ENCODE measurements at regions not wholly inside any gene's neighbourhood (a gene's known extent, or its start where the extent isn't known, plus 50 kb on each side); places are given as distances from the start of the nearest gene placed in this dataset.

DNA sequence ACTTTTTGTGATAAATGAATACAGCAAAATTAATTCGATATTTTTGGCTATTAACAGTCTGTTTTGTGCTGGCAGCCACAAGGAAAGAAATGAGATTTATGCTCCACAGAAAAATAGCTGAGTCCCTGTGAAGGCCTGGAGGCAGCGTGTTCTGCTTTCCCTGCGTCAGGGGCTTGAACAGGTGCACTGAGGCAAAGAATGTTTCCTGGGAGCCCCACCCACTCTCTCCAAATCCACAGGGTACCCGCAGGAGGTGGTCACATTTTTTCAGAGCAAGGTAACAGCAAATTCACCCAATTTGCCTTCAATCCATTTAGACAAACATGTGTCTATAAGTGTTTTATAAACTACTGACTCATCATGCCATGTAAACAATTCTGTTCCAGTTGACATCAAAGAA lies 308.1 kb downstream of the TCERG1L start:
- TF ChIP-seq, protein P1, sequence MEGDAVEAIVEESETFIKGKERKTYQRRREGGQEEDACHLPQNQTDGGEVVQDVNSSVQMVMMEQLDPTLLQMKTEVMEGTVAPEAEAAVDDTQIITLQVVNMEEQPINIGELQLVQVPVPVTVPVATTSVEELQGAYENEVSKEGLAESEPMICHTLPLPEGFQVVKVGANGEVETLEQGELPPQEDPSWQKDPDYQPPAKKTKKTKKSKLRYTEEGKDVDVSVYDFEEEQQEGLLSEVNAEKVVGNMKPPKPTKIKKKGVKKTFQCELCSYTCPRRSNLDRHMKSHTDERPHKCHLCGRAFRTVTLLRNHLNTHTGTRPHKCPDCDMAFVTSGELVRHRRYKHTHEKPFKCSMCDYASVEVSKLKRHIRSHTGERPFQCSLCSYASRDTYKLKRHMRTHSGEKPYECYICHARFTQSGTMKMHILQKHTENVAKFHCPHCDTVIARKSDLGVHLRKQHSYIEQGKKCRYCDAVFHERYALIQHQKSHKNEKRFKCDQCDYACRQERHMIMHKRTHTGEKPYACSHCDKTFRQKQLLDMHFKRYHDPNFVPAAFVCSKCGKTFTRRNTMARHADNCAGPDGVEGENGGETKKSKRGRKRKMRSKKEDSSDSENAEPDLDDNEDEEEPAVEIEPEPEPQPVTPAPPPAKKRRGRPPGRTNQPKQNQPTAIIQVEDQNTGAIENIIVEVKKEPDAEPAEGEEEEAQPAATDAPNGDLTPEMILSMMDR (IDR thresholded peaks at IDR 0.05; ENCODE audit: extremely low read depth, missing control alignments) = no peak
- DNase-seq (ENCODE audit: low spot score) = no peak

DNA sequence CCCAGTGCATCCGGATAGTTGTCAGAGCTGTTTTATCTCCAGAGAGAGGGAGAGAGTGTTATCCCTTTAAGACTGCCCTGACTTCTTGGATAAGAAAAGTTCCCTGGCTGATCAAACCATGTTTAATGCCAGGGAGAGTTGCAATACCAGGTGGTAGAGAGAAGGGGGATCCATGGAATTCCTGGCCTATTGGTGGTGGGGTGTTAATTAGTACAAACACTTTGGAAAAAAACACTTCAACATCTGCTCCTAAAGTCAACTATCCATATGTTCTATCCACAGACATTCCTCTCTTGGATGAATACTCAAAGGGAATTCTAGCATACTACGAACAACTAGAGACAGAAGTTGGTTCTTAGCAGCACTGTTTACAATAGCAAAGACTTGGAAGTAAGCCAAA lies 307.2 kb downstream of the TCERG1L start:
- no peak for DNase-seq (ENCODE audit: low spot score)
- TF ChIP-seq, protein P1 (IDR thresholded peaks at IDR 0.05; ENCODE audit: extremely low read depth, missing control alignments) = no peak

DNA sequence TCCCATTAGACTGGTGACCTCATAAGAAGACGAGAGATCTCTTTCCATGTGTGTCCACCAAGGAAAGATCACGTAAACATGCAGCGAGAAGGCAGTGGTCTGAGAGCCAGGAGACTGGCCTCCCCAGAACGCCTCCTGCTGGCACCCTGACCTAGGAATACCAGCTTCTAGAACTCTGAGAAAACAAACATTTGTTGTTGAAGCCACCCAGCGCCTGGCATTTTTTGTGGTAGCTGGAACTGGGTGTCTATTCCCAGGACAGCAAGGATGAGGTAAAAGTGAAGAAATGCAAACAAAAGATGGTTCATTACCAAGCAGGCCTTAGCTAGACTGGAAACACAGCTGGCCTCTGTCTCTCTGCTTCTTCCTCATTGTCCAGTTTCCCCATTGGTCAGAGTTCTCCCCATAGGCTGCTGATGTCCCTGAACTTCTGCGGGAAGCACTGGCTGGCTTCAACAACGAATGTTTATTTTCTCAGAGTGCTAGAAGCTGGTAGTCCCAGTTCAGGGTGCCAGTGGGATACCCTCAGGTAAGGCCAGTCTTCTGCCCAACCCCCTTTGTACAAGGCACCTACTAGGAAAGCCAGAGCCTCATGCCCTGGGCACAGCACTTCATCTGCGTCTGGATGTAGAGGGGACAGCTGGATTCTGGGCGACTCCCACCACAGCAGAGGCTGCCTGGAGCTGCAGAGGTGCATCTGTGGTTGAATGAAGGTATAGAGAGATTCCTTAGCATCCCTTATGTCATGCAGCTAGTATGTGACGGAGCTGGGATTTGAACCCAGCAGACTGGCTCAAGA lies 304.9 kb downstream of the TCERG1L start:
- no peak for DNase-seq (ENCODE audit: low spot score)
- TF ChIP-seq, protein P1 (IDR thresholded peaks at IDR 0.05; ENCODE audit: extremely low read depth, missing control alignments) = no peak

DNA sequence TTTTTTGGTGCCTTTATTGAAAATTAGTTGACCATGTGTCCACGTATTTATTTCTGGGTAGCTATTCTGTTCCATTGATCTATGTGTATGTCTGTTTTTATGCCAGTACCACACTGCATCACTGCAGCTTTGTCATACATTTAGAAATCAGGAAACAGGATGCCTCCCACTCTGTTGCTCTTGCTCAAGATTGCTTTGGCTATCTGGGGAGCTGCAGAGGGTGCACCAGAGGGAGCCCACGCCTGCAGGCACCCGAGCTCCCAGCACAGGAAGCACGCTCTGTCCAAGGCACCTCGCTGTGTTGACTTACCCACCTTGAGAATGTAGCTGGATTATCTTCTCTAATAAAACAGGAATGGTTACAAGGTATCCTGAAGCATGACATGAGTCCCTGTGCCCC lies 301.7 kb downstream of the TCERG1L start:
- TF ChIP-seq, protein P1 (IDR thresholded peaks at IDR 0.05; ENCODE audit: extremely low read depth, missing control alignments) = no peak
- DNase-seq (ENCODE audit: low spot score) = no peak

DNA sequence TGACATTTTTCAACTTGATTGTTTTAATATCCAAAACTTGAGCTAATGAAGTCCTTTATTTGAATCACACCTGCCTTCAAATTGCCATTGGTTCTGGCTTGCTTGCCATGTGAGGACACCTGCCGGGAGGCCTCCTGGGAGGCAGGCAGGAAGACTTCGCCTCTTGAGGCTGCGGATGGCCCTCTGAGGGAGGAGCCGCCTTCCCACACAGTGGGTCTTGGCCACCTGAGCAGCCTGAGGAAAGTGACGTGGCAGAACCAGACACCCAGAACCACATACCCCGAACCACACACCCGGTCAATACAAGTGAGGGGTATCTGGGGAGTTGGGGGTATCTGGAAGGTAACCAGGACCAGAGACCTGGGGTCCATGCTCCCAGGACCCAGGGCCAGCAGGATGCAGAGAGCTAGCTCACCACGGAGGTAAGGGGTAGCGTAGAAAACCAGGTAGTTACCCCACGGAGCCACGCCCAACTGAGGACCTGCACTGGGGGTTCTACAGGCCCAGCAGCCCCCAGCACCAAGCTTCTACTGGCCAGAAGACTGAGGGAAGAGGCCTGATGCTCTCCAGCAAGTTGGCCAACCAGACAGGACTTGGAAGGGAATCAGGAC lies 300.5 kb downstream of the TCERG1L start:
- no peak for DNase-seq (ENCODE audit: low spot score)
- TF ChIP-seq, protein P1 (IDR thresholded peaks at IDR 0.05; ENCODE audit: extremely low read depth, missing control alignments) = no peak

DNA sequence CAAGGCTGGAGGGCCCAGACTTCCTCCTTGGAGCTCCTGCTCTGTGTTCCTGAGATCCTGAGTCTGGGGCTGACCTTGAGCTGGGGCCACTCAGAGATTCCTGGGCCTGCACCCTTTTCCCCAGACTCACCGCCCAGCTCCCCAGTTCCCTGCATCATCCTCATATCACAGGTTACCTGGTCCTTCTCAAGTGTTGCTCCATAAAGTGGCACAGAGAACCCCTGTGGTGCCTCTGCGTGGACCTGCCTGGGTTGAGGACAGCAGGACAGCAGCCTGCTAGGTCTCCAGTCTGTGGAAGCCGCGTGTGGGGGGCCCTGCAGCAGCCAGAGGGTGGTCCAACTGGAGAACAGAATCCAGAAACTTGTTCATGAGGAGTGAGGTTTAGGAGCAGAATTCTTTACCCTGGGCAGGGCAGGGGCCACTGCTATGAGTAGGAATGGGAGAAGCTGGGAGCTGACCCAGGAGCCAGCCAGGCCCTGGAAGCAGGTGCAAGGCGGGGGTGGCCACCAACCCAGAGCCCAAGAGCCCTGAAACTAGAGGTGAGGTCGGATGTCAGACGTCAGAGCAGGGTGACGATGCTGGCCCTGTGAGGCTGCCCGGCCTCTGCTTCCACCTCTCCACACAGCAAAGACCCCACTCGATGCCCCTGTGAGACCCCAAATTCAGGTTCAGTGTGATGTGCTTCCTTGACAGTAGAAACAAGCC lies 299.4 kb downstream of the TCERG1L start:
- no peak for DNase-seq (ENCODE audit: low spot score)
- TF ChIP-seq, protein P1 (IDR thresholded peaks at IDR 0.05; ENCODE audit: extremely low read depth, missing control alignments) = no peak

DNA sequence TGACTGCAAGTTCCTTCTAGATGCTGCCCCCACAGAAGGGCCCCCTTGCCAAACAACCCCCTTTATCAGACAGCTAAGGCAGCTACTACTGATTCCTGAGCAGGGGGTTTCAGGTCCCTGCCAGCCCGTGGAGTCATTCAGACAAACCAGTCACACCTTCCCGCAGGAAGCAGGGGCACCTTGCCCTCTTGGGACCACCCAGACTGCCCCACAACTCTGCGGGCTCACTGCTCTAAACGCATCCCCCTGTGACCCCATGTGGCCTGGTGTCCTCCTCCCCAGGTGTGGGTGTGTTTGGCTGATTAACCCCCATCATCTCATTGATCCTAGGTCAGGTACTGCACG lies 298.9 kb downstream of the TCERG1L start:
- TF ChIP-seq, protein P1 (IDR thresholded peaks at IDR 0.05; ENCODE audit: extremely low read depth, missing control alignments) = no peak
- no peak for DNase-seq (ENCODE audit: low spot score)
